ENCODE measurements at regions not wholly inside any gene's neighbourhood (a gene's known extent, or its start where the extent isn't known, plus 50 kb on each side); places are given as distances from the start of the nearest gene placed in this dataset.

DNA sequence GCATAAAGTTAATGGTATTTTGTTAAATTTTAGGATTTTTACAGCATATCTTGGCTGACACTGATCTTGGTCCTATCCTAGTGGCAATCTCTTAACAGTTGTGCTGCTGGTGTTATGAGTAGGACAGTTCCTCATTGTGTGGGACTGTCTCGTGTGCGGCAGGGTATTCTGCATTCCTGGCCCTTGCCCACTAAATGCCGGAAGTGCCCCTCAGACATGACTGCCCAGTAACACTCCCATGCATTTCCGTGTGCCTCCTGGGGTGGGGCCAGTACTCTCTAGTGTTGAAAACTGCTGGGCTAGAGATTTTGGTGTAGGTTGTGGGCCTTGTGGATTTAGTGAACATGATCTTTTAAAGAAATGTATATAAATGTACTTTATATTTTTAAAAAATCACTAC lies 227.1 kb upstream of the DMRT1 start:
- H3K27ac ChIP-seq (ENCODE audit: low read length), result no peak overlapping the region
- H3K9me3 Mint-ChIP-seq, result no peaks in the 10 kb centered on the region

DNA sequence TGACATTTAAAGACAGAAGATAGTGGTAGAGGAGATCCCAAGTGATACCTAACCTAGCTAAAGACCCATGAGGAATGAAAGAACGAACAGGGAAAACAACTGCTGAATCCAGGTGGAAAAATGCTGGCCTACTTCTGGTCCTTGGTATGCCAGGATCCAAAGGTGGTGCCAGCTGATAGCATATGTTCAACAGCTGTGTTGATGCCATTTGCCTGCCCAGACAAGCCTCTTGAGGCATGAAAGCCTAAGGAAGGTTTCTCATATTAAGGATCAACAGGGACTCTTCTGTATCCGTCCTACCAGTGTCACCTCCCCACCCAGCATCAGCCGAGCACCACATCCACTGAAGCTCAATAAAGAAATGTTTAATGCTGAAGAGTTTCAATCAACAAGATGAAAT lies 225.7 kb upstream of the DMRT1 start:
- Mint-ChIP-seq H3K9me3 (no peaks in the 10 kb centered on the region), H3K27me3 (no peaks in the 10 kb centered on the region), H3K4me1 (peaks cover 4 to 5% (median 5%) of the 10 kb centered on the region in 3 donors), H3K36me3 (no peaks in the 10 kb centered on the region), H3K27ac (no peak overlapping the region), H3K4me3 (no peak overlapping the region)
- Histone ChIP-seq H3K36me3 (ENCODE audit: control insufficient read depth in 2 of 2, extremely low read depth in 1 of 2, insufficient read depth in 1 of 2, low read length in 1 of 2) (no peaks in the 10 kb centered on the region), H3K4me3 (ENCODE audit: control insufficient read depth in 1 of 2, extremely low read depth in 1 of 2, low read length in 1 of 2) (no peak overlapping the region), H3K9me3 (no peaks in the 10 kb centered on the region), H3K27me3 (replicated peaks in 1 of 2; ENCODE audit: control insufficient read depth in 2 of 2, extremely low read depth in 1 of 2, insufficient read depth in 2 of 2, low read length in 1 of 2) (peaks cover 0 to 4% of the 10 kb centered on the region in 2 experiments), H3K27ac (ENCODE audit: low read length) (no peak overlapping the region), H3K4me1 (ENCODE audit: control insufficient read depth in 1 of 2, extremely low read depth in 1 of 2, insufficient read depth in 2 of 2, low read length in 2 of 2) (no peaks in the 10 kb centered on the region)
- ChIA-PET CTCF (interaction anchor here in 1 of 2 donors (1.1 kb wide), 1 partner anchor 191 kb away, joined by 3 read pairs; no protein-coding TSS in a partner anchor), POLR2A (no interaction called here)
- no CpG with 5 or more reads among the region's 3 CpGs for WGBS (ENCODE audit: insufficient coverage)
- ATAC-seq (replicated peaks in 1 of 4) (no peak), DNase-seq (no peak)

More for the DNA sequence above, 227.1 kb upstream of the DMRT1 start:
- no CpG with 5 or more reads among the region's 4 CpGs for WGBS (ENCODE audit: insufficient coverage)
- no peak overlapping the region for H3K27ac Mint-ChIP-seq
- peaks cover 0 to 2% of the 10 kb centered on the region in 2 experiments for H3K27me3 ChIP-seq (replicated peaks in 1 of 2; ENCODE audit: control insufficient read depth in 2 of 2, extremely low read depth in 1 of 2, insufficient read depth in 2 of 2, low read length in 1 of 2)
- ATAC-seq (replicated peaks in 1 of 4) (no peak), DNase-seq (no peak)
- H3K4me1 Mint-ChIP-seq, result peaks cover 4 to 5% (median 5%) of the 10 kb centered on the region in 3 donors
- no peak overlapping the region for H3K4me3 Mint-ChIP-seq
- ChIA-PET CTCF (interaction anchor here in 1 of 2 donors (0.6 to 1.1 kb wide), 2 partner anchors 10 to 192 kb away, joined by 3 read pairs; no protein-coding TSS in a partner anchor), POLR2A (no interaction called here)
- no peaks in the 10 kb centered on the region for H3K27me3 Mint-ChIP-seq
- H3K9me3 ChIP-seq, result no peaks in the 10 kb centered on the region
- H3K4me3 ChIP-seq (ENCODE audit: control insufficient read depth in 1 of 2, extremely low read depth in 1 of 2, low read length in 1 of 2), result no peak overlapping the region
- no peaks in the 10 kb centered on the region for H3K36me3 ChIP-seq (ENCODE audit: control insufficient read depth in 2 of 2, extremely low read depth in 1 of 2, insufficient read depth in 1 of 2, low read length in 1 of 2)
- H3K36me3 Mint-ChIP-seq, result no peaks in the 10 kb centered on the region
- H3K4me1 ChIP-seq (ENCODE audit: control insufficient read depth in 1 of 2, extremely low read depth in 1 of 2, insufficient read depth in 2 of 2, low read length in 2 of 2), result no peaks in the 10 kb centered on the region

- no peaks in the 10 kb centered on the region for H3K9me3 Mint-ChIP-seq
- ChIA-PET POLR2A (no interaction called here), CTCF (no interaction called here)
- no peak for ATAC-seq (replicated peaks in 1 of 4)
- peaks cover 4 to 5% (median 5%) of the 10 kb centered on the region in 3 donors for H3K4me1 Mint-ChIP-seq
- Histone ChIP-seq H3K4me1 (ENCODE audit: control insufficient read depth in 1 of 2, extremely low read depth in 1 of 2, insufficient read depth in 2 of 2, low read length in 2 of 2) (no peaks in the 10 kb centered on the region), H3K27me3 (replicated peaks in 1 of 2; ENCODE audit: control insufficient read depth in 2 of 2, extremely low read depth in 1 of 2, insufficient read depth in 2 of 2, low read length in 1 of 2) (peaks cover 0 to 4% of the 10 kb centered on the region in 2 experiments), H3K9me3 (no peaks in the 10 kb centered on the region), H3K27ac (ENCODE audit: low read length) (no peak overlapping the region), H3K36me3 (ENCODE audit: control insufficient read depth in 2 of 2, extremely low read depth in 1 of 2, insufficient read depth in 1 of 2, low read length in 1 of 2) (no peaks in the 10 kb centered on the region), H3K4me3 (ENCODE audit: control insufficient read depth in 1 of 2, extremely low read depth in 1 of 2, low read length in 1 of 2) (no peak overlapping the region)
- H3K4me3 Mint-ChIP-seq, result no peak overlapping the region
- DNase-seq, result no peak
- WGBS (ENCODE audit: insufficient coverage), result no CpG with 5 or more reads among the region's 4 CpGs
- peaks cover 3% of the 10 kb centered on the region for H3K36me3 Mint-ChIP-seq
- no peaks in the 10 kb centered on the region for H3K27me3 Mint-ChIP-seq
- no peak overlapping the region for H3K27ac Mint-ChIP-seq
Observed at GRCh38 chr9:616694-617093, 224.8 kb upstream of the DMRT1 start.

- no peak overlapping the region for H3K27ac Mint-ChIP-seq
Observed at GRCh38 chr9:617445-618085, 223.9 kb upstream of the DMRT1 start.

DNA sequence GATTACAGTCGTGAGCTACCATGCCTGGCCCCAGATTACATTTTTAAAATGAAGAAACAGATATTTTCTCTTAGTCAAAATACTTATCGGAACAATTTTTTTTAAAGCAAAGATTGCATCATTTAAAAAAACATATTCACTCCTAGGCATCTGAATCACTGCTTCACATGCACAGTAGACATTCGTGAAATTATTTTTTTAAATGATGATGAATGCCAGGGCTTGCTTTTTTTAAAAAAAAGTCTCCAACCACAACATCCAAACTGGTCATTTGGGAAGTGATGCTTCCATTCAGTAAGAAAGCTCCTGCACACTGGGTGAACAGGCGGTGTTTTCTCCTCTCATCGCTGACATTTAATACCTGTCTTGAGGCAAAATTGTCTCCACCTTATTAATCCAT lies 223.0 kb upstream of the DMRT1 start:
- ATAC-seq (replicated peaks in 1 of 4), result no peak
- 40% methylated on average over 1 of the region's 5 CpGs for WGBS (ENCODE audit: insufficient coverage)
- Histone ChIP-seq H3K4me3 (ENCODE audit: control insufficient read depth in 1 of 2, extremely low read depth in 1 of 2, low read length in 1 of 2) (no peak overlapping the region), H3K4me1 (ENCODE audit: control insufficient read depth in 1 of 2, extremely low read depth in 1 of 2, insufficient read depth in 2 of 2, low read length in 2 of 2) (no peaks in the 10 kb centered on the region), H3K36me3 (ENCODE audit: control insufficient read depth in 2 of 2, extremely low read depth in 1 of 2, insufficient read depth in 1 of 2, low read length in 1 of 2) (no peaks in the 10 kb centered on the region), H3K27ac (ENCODE audit: low read length) (no peak overlapping the region), H3K9me3 (no peaks in the 10 kb centered on the region), H3K27me3 (replicated peaks in 1 of 2; ENCODE audit: control insufficient read depth in 2 of 2, extremely low read depth in 1 of 2, insufficient read depth in 2 of 2, low read length in 1 of 2) (peaks cover 0 to 8% of the 10 kb centered on the region in 2 experiments)
- H3K4me1 Mint-ChIP-seq, result peaks cover 4 to 5% (median 5%) of the 10 kb centered on the region in 3 donors
- H3K4me3 Mint-ChIP-seq, result no peak overlapping the region
- no peak overlapping the region for H3K27ac Mint-ChIP-seq
- DNase-seq, result no peak
- ChIA-PET POLR2A (no interaction called here), CTCF (interaction anchor here in 1 of 2 donors (0.6 kb wide), 1 partner anchor 100 kb away, joined by 4 read pairs; no protein-coding TSS in a partner anchor)
- peaks cover 4% of the 10 kb centered on the region for H3K36me3 Mint-ChIP-seq
- H3K9me3 Mint-ChIP-seq, result no peaks in the 10 kb centered on the region
- H3K27me3 Mint-ChIP-seq, result no peaks in the 10 kb centered on the region

More at GRCh38 chr9:617445-618085, 223.9 kb upstream of the DMRT1 start:
- no peak for ATAC-seq (replicated peaks in 1 of 4)
- WGBS (ENCODE audit: insufficient coverage), result 100% methylated on average over 3 of the region's 7 CpGs
- DNase-seq, result no peak
- peaks cover 4% of the 10 kb centered on the region for H3K36me3 Mint-ChIP-seq
- no peaks in the 10 kb centered on the region for H3K9me3 ChIP-seq
- CTCF ChIA-PET, result no interaction called here
- peaks cover 0 to 4% of the 10 kb centered on the region in 2 experiments for H3K27me3 ChIP-seq (replicated peaks in 1 of 2; ENCODE audit: control insufficient read depth in 2 of 2, extremely low read depth in 1 of 2, insufficient read depth in 2 of 2, low read length in 1 of 2)
- H3K4me3 Mint-ChIP-seq, result no peak overlapping the region
- peaks cover 4 to 5% (median 5%) of the 10 kb centered on the region in 3 donors for H3K4me1 Mint-ChIP-seq
- H3K36me3 ChIP-seq (ENCODE audit: control insufficient read depth in 2 of 2, extremely low read depth in 1 of 2, insufficient read depth in 1 of 2, low read length in 1 of 2), result no peaks in the 10 kb centered on the region
- H3K27ac ChIP-seq (ENCODE audit: low read length), result no peak overlapping the region
- no peaks in the 10 kb centered on the region for H3K27me3 Mint-ChIP-seq
- H3K4me1 ChIP-seq (ENCODE audit: control insufficient read depth in 1 of 2, extremely low read depth in 1 of 2, insufficient read depth in 2 of 2, low read length in 2 of 2), result no peaks in the 10 kb centered on the region
- POLR2A ChIA-PET, result no interaction called here
- no peak overlapping the region for H3K4me3 ChIP-seq (ENCODE audit: control insufficient read depth in 1 of 2, extremely low read depth in 1 of 2, low read length in 1 of 2)
- no peaks in the 10 kb centered on the region for H3K9me3 Mint-ChIP-seq

- no peaks in the 10 kb centered on the region for H3K27me3 Mint-ChIP-seq
- CTCF ChIA-PET, result no interaction called here
- no peaks in the 10 kb centered on the region for H3K9me3 Mint-ChIP-seq
- POLR2A ChIA-PET, result no interaction called here
- Histone ChIP-seq H3K27me3 (replicated peaks in 1 of 2; ENCODE audit: control insufficient read depth in 2 of 2, extremely low read depth in 1 of 2, insufficient read depth in 2 of 2, low read length in 1 of 2) (peaks cover 0 to 6% of the 10 kb centered on the region in 2 experiments), H3K4me1 (ENCODE audit: control insufficient read depth in 1 of 2, extremely low read depth in 1 of 2, insufficient read depth in 2 of 2, low read length in 2 of 2) (no peaks in the 10 kb centered on the region), H3K36me3 (ENCODE audit: control insufficient read depth in 2 of 2, extremely low read depth in 1 of 2, insufficient read depth in 1 of 2, low read length in 1 of 2) (no peaks in the 10 kb centered on the region), H3K9me3 (no peaks in the 10 kb centered on the region), H3K4me3 (ENCODE audit: control insufficient read depth in 1 of 2, extremely low read depth in 1 of 2, low read length in 1 of 2) (no peak overlapping the region), H3K27ac (ENCODE audit: low read length) (no peak overlapping the region)
- H3K27ac Mint-ChIP-seq, result no peak overlapping the region
- ATAC-seq (replicated peaks in 1 of 4), result no peak
- H3K36me3 Mint-ChIP-seq, result peaks cover 4% of the 10 kb centered on the region
- 88% methylated on average over 6 of the region's 10 CpGs for WGBS (ENCODE audit: insufficient coverage)
- peaks cover 0 to 3% (median 0%) of the 10 kb centered on the region in 3 donors for H3K4me1 Mint-ChIP-seq
- no peak for DNase-seq
- H3K4me3 Mint-ChIP-seq, result no peak overlapping the region
Observed at GRCh38 chr9:621201-621855, 220.2 kb upstream of the DMRT1 start.
